GM12878 (cell line): ENCODE measurements at regions not wholly inside any gene's neighbourhood (a gene's known extent, or its start where the extent isn't known, plus 50 kb on each side); places are given as distances from the start of the nearest gene placed in this dataset.

ENCODE experiments used
- EP300 ChIP-seq, 2 experiments: fragments of 150-350 bp in 1 of 2; IDR thresholded peaks; 2 replicates each; pipeline ENCODE4 v1.6.1; 2011 to 2012; ENCODE audit warnings: low read depth in 2 of 2, low read length in 2 of 2, borderline replicate concordance in 1 of 2, improper control_type of control experiment in 1 of 2, inconsistent platforms in 1 of 2; ENCODE audit not compliant: control insufficient read depth in 1 of 2
- HDGF ChIP-seq: fragments of 450-650 bp; IDR thresholded peaks from 2 replicates; pipeline ENCODE4 v1.6.1; 2016; ENCODE audit warnings: antibody characterized with exemption
- POLR2AphosphoS5 ChIP-seq: IDR thresholded peaks from 2 replicates; pipeline ENCODE4 v1.6.1; 2011; ENCODE audit warnings: mild to moderate bottlenecking, low read length, inconsistent platforms
- YBX1 ChIP-seq: fragments of 450-650 bp; IDR thresholded peaks from 2 replicates; pipeline ENCODE4 v1.6.1; 2016; ENCODE audit warnings: antibody characterized with exemption
- TF ChIP-seq, protein P1 (sequence below), 3 experiments: IDR thresholded peaks in 2 of 3; conservative IDR thresholded peaks in 1 of 3; 2 replicates each; pipeline ENCODE4 v1.5.1; 2011; ENCODE audit warnings: low read depth in 3 of 3, low read length in 3 of 3, mild to moderate bottlenecking in 3 of 3, control low read depth in 2 of 3, moderate library complexity in 2 of 3, inconsistent platforms in 1 of 3, mixed read lengths in 1 of 3; ENCODE audit not compliant: control insufficient read depth in 2 of 3, insufficient read depth in 1 of 3; ENCODE audit errors: extremely low read depth in 1 of 3

- TF ChIP-seq YBX1 (no peak), EP300 (IDR thresholded peaks at IDR 0.05; ENCODE audit: borderline replicate concordance in 1 of 2, control insufficient read depth in 1 of 2, low read depth in 2 of 2, low read length in 2 of 2) (no peak), POLR2AphosphoS5 (no peak), HDGF (no peak)
- TF ChIP-seq, protein P1, sequence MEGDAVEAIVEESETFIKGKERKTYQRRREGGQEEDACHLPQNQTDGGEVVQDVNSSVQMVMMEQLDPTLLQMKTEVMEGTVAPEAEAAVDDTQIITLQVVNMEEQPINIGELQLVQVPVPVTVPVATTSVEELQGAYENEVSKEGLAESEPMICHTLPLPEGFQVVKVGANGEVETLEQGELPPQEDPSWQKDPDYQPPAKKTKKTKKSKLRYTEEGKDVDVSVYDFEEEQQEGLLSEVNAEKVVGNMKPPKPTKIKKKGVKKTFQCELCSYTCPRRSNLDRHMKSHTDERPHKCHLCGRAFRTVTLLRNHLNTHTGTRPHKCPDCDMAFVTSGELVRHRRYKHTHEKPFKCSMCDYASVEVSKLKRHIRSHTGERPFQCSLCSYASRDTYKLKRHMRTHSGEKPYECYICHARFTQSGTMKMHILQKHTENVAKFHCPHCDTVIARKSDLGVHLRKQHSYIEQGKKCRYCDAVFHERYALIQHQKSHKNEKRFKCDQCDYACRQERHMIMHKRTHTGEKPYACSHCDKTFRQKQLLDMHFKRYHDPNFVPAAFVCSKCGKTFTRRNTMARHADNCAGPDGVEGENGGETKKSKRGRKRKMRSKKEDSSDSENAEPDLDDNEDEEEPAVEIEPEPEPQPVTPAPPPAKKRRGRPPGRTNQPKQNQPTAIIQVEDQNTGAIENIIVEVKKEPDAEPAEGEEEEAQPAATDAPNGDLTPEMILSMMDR (IDR thresholded peaks at IDR 0.05 in 2 of 3, conservative IDR thresholded peaks at IDR 0.05 in 1 of 3; ENCODE audit: control insufficient read depth in 2 of 3, extremely low read depth in 1 of 3, insufficient read depth in 1 of 3, low read depth in 3 of 3, low read length in 3 of 3): no peak
Observed at GRCh38 chr15:37395100-37395468, 294.7 kb upstream of the MEIS2 start.
